Hematopoietic multipotent progenitor cell treated with erythropoietin and hydrocortisone succinate and interleukin-3 and kit ligand, for 15 days (in vitro differentiated cells): ENCODE measurements at regions not wholly inside any gene's neighbourhood (a gene's known extent, or its start where the extent isn't known, plus 50 kb on each side); places are given as distances from the start of the nearest gene placed in this dataset.

Experiments used
- DNase-seq: peaks from one replicate; pipeline ENCODE4 v3.0.0-alpha.2; 2015; ENCODE audit warnings: low spot score

- no peak for DNase-seq
These were observed 415.8 kb upstream of the GOLIM4 start for GRCh38 chr3:168511428-168512014.

GRCh38 chr3:168506589-168506988, 410.9 kb upstream of the GOLIM4 start:
- DNase-seq: no peak

- no peak for DNase-seq
These were observed 405.8 kb upstream of the GOLIM4 start for GRCh38 chr3:168501570-168501969.

DNA sequence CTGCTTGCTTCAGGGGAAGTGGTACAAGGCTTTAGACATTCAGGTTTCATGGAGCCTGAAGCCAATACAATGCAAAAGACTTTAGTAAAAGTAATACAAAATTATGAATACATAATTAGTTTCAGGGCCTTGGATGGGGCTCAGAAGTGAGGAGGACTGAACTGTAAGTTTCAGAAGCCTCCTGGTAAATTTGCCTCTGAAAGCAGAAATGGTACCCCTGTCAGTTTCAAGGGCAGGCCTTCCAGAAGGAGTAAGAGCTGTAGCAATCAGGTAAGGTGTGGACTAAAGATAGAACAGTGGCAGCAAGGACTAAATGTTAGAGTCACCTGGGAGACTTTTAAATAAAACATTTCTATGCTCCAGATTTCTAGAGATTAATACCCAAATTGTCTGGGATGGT, 402.5 kb upstream of the GOLIM4 start:
- no peak for DNase-seq

DNA sequence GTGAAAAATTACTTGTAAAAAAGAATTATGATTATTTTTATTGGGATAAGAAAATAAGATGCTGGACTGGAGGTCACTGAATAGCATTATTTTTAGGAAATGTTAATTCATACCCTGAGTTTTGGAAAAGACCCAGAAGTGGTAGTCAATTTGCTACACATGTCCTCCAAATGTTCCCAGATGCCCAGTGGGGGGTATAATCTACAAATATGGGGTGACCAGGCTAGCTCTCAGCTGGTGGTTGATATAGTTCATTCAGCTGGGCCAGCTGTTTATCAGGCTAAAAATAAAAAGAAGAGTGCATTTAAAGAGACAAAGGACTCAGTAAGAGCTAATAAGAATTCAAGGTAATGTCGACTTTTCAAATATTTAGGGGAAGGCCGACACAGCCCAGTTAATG, 402.0 kb upstream of the GOLIM4 start:
- DNase-seq: no peak

DNA sequence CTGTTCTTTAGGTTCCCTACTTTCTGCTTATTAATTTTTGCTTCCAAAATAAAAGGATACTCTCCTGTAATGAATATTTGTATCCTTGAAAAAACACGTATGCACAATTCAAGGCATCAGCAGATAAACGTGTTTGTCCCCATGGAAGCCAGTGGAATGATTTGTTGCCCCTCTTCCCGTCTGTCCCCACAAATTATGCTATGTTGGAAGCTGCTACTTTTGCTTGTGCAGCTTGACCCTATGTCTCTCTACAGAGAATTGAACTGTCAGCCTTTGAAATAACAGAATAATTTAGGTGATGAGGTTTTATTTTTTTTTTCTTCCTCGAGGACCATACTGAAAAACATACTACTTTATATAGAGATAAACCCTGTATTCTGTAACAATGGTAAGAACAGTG, 401.5 kb upstream of the GOLIM4 start:
- no peak for DNase-seq

DNA sequence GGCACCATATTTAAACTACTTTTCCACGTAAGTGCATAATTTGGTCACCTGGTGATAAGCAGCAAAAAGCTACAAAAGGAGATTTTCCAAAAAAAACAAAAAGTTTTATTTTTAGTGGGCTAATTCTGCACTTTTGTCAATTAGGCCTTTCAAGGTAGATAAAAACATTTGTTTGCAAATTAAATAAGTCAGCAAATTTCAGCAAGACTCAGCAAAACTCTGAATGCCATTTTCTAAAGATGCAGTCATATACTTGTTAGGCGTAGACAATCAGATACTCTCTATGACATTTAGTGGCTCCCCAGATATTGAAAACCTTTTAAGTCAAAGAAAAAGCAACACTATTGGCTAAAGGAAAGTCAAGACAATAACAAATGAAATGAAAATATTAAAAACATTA, 400.2 kb upstream of the GOLIM4 start:
- DNase-seq: no peak

DNA sequence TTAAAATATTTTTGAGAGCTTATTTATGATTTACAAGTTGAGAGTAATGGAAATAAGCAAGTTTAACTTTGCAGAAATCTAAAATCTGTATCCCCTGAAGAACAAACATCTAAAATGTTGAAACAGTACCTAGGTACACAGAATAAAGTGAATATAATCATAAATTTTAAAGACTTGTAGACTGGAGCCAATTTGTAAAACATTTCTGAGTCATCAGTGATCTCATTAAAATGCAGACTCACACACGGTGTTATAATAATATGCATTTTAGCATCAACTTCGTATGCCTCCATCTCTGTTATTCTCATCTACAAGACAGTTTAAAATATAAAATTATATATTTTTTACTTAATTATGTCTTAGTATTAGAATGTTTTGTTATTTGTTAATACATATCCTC, 399.5 kb upstream of the GOLIM4 start:
- no peak for DNase-seq

DNA sequence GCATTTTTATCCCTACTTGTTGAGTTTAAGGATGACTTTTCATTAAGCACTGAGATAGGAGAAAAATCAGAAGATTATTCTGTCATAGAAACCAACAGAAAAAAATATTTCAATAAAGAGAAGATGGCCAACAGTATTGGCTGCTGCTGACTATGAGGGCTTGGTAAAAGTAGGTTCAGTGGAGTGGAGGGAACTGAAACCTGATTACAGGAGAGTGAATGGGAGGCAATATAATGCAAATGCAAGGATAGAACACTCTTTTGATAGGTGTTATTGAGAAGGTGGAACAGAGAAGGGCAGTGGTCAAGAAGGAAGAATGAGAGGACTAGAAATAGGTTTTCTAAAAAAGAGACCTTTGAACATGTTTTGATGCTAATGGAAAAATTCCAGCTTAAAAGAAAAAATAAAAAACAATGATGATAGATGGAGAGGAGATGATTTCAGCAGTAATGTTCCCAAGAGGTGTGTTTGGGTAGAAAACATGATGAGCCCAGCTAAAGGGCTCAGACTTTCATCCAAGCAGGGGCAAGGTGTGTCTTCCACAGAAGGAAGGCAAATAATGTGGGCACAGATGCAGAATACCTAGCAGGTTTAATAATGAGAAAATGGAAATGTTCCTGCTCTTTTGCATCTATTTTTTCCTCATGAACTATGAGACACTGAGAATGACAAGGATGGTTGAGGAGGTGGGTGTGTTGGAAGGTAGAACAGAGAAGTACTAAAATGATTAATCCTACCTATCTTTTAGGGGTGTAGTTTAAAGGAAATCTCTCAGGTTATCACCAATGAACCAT, 397.9 kb upstream of the GOLIM4 start:
- DNase-seq: no peak

GRCh38 chr3:168490981-168491380, 395.3 kb upstream of the GOLIM4 start:
- no peak for DNase-seq

- no peak for DNase-seq
These were observed 393.6 kb upstream of the GOLIM4 start for GRCh38 chr3:168489301-168489700.

DNA sequence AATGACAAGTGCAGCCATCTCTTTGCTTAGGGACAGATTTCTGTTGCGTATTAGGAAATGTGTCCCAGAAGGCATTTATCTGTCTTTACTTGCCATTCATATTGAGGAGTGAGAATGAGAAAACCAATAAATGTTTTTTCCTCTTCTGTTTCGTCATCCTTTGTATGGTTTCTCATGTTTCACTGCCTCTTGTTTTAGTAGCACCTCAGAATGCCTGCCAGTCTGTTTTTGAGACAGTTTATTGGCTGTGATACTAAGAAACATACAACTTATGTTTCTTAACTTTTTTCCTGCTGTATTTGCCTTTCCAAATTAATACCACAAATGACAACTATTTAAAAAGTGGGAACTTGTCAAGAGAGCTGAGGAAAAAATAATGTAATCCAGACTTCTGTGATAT, 390.2 kb upstream of the GOLIM4 start:
- no peak for DNase-seq

DNA sequence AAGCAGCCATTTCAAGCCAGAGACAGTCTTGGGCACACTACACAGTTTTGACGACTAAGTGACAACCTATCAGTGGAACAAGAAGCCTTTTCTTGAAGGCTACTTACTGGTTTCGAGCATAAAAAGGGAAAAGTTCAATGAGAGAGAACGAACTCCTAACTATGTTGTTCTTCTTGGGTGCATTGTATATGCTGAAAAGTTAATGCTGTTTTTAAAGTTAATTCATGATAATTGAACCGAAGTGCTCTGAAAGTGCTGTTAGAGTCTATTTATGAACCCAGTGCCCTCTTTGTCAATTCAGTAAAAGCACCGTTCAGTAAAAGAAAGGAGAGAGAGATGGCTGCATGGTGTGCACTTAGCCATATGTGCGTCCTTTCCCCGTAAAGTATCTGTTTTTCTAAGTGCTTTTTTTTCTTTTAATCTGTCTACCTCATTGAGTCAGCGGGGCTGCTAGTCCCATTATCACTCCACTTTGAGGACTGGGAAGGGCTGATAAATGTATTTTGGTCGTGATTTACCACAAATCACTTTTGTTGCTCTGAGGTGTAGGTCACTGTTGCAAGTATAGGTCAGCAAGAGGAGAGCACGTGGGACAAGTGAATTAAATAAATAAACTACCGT, 380.7 kb upstream of the GOLIM4 start:
- DNase-seq: peak; percentile 63

- peak; percentile 74 for DNase-seq
These were observed 380.0 kb upstream of the GOLIM4 start for GRCh38 chr3:168475704-168476103.

DNA sequence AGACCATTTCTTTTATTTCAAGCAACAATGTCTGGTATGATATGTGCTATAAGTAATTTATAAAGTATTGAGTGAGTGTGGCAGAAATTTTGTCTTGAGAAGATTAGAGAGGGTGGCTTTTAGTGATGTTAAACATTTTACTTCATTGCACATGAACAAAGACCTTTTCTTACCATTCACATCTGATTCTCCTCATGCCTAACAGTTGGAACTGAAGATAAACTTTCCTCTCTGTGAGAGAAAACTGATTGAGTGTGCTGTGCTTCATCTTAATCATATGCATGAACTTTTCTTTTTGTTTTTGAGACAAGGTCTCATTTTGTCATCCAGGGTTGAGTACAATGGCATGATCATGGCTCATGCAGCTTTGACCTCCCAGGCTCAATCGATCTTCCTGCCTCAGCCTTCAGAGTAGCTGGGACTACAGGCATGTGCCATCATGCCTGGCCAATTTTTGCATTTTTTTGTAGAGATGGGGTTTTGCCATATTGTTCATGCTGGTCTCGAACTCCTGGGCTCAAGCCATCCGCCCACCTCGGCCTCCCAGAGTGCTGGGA, 377.7 kb upstream of the GOLIM4 start:
- no peak for DNase-seq

DNA sequence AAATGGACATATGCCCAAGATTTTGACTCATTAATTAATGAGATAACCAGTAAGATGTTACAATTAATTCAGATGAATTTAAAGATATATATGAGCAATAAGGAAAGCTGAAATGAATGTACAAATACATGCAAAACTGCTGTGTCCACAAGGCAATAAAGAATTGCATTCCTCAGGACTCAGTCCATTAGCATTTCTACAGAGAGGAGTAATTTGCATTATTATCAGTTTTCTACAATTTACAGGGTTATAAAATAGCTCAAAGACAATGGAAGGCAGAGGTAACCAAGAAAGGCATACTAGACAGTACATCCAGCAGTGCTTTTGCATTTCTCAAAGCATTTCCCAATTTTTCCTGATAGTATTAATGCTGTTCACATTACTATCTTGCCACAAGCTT, 377.1 kb upstream of the GOLIM4 start:
- no peak for DNase-seq

DNA sequence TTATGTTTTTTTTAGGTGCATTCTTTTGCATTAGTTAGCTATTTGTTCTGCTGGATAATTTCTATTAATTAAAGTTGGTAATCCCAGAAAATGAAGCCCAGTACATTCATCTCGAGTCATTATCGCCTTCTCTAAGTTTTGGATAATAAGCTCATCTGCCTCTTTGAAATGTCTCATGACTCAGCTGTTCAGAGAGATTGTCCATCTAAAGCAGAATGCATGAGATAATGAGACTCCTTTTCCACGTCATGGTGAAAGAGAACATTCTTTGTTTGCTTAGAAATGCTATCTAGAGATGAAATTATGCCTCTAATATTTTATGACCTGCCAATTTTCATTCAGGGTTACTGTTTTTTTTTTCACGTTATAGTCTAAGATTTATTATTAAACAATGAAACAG, 374.7 kb upstream of the GOLIM4 start:
- peak; percentile 6 for DNase-seq

- DNase-seq: no peak
These were observed 373.7 kb upstream of the GOLIM4 start for GRCh38 chr3:168469436-168469835.

DNA sequence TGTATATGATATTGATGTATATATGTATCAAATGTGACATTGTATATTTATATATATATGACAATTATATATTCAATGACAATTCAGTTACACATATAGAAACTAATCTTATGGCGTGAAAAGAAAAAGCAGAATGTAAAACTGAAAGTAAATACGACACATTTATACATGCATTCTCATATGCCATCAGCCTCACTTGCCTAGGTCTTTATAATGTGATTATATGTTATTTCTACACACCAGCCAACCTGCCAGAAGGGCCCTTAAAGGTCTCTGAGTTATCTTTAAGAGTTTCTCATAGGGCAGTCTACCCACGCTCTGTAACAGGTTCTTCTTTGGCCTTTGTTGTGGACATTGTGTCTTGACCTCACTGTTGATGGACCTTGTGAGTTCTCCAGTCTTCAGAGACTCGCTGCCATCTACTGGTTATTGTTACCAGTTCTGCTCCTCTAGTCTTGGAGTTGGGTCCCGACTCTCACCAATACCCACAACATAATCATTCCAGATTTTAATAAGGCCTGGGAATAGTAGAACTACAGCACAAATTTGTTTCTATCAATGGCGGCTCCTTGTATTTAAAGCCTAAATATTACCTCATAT, 371.5 kb upstream of the GOLIM4 start:
- peak; percentile 22 for DNase-seq

DNA sequence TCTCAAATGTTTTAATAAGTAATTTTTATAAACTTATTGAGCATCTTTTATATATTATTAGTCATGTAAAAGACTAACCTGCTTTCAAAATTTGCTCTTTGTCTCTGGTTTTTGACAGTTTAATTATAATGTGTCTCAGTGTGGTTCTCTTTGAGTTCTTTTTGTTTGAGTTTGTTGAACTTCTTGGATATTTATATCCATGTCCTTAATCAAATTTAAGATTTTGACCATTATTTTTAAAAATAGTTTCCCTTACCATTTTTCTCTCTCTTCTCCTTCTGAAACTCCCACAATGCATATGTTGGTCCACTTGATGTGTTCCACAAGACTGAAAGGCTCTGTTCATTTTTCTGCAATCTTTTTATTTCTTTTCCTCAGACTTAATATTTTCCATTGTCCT, 366.1 kb upstream of the GOLIM4 start:
- no peak for DNase-seq

DNA sequence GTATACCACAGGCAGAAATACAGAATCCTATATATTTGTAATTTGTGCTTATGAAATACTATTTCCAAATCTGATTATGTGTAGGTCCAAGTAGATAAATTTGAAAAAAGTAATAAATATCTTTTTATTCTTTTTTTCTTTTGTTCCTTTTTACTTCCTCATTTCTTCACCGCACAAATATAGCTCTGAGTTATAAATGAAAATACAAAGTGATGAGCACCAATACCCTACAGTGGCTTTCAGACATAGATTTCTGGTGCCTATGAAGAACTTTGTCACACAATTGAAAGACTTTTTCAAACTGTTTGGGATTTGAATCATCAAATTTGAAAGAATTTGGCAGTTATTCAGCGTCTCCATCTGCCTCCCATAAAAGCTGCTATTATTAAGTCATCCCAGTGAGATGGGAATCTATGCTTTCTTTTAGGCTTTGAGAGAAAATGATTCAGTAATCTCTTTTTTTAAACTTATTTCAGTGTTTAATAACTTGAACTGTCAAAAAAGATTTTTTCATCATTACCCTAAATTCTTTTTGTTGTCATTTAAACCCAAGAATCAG, 363.6 kb upstream of the GOLIM4 start:
- DNase-seq: no peak

DNA sequence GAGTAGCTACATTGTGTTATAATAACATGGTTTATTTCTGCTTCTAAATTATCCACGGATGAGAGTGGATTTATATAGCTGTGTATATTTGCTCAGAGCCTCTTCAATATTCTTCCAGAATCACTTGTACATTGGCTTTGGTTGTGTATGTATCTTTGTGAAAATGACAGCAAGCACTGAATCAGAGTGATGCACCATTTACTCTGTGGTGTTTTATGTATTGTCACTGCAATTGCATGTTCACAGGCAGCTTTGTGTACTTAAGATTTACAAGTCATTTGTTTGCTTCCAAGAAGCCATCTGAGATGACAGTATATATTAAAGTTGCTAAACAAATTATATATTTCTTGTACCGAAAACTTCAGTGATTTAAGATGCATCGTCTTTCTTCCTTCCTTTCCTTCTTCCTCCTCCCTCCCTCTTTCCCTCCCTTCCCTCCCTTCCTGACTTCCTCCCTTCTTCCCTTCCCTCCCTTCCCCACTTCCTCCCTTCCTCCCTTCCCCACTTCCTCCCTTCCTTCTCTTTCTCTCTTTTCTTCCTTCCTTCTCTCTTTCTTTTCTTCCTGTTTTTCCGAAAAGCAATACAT, 362.3 kb upstream of the GOLIM4 start:
- no peak for DNase-seq
